ENCODE measurements at regions not wholly inside any gene's neighbourhood (a gene's known extent, or its start where the extent isn't known, plus 50 kb on each side); places are given as distances from the start of the nearest gene placed in this dataset.

- Histone ChIP-seq H3K4me1 (no peaks in the 10 kb centered on the region), H3K36me3 (no peaks in the 10 kb centered on the region), H3K9me3 (peaks cover 0 to 4% (median 0%) of the 10 kb centered on the region in 8 donors), H3K4me3 (no peak overlapping the region), H3K27me3 (replicated peaks in 1 of 7) (no peaks in the 10 kb centered on the region), H3K27ac (no peak overlapping the region)
- WGBS, 5 donors = 56 to 72% (median 62%) methylated on average over 5 of the region's 5 CpGs
- no peak for DNase-seq
- no peak for TF ChIP-seq CTCF (IDR thresholded peaks at IDR 0.05 in 8 of 11, conservative IDR thresholded peaks at IDR 0.05 in 3 of 11)
- no peak for TF ChIP-seq POLR2A (IDR thresholded peaks at IDR 0.05)
- no peak for TF ChIP-seq POLR2AphosphoS5 (IDR thresholded peaks at IDR 0.05)
- intact Hi-C loops (cut with DNase I; ENCODE audit: low total_unique reads) = no loop called here
Observed at GRCh38 chr4:126976850-126977632, 655.7 kb upstream of the INTU start.

GRCh38 chr4:126986005-126986404 is 646.8 kb upstream of the INTU start:
- H3K4me3 ChIP-seq = no peak overlapping the region
- H3K27ac ChIP-seq = no peak overlapping the region
- peaks cover 0 to 43% (median 24%) of the 10 kb centered on the region in 8 donors for H3K9me3 ChIP-seq
- no peaks in the 10 kb centered on the region for H3K4me1 ChIP-seq
- 75 to 84% (median 76%) methylated on average over 1 of the region's 1 CpG for WGBS, 5 donors
- H3K36me3 ChIP-seq = no peaks in the 10 kb centered on the region
- no peak for DNase-seq
- TF ChIP-seq POLR2AphosphoS5 (IDR thresholded peaks at IDR 0.05) (no peak), CTCF (IDR thresholded peaks at IDR 0.05 in 8 of 11, conservative IDR thresholded peaks at IDR 0.05 in 3 of 11) (no peak), POLR2A (IDR thresholded peaks at IDR 0.05) (no peak)
- intact Hi-C loops (cut with DNase I; ENCODE audit: low total_unique reads) = no loop called here
- H3K27me3 ChIP-seq (replicated peaks in 1 of 7) = no peaks in the 10 kb centered on the region

DNA sequence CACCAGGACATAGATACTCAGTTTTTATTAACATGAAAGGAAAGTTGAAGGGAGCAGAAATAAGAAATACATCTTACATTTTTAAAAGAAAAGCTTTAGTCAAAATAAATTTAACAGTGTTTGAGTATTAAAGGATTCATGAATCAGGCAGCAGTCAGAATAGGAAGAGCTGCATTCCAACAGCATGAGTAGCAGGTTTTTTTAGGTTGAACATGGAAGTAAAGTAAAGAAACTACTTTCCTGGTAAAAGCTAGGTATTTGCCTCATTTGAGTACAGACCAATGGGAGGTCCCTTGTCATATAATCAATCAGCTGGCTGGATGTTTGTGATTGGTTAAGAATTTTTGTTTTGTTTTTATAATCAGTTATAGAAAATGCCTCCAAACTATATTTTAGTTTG is 645.9 kb upstream of the INTU start:
- Histone ChIP-seq H3K27me3 (replicated peaks in 1 of 7) (no peaks in the 10 kb centered on the region), H3K4me1 (no peaks in the 10 kb centered on the region), H3K27ac (no peak overlapping the region), H3K4me3 (no peak overlapping the region), H3K9me3 (peaks cover 0 to 43% (median 24%) of the 10 kb centered on the region in 8 donors), H3K36me3 (no peaks in the 10 kb centered on the region)
- DNase-seq = no peak
- no peak for TF ChIP-seq CTCF (IDR thresholded peaks at IDR 0.05 in 8 of 11, conservative IDR thresholded peaks at IDR 0.05 in 3 of 11)
- no peak for TF ChIP-seq POLR2A (IDR thresholded peaks at IDR 0.05)
- TF ChIP-seq POLR2AphosphoS5 (IDR thresholded peaks at IDR 0.05) = no peak
- intact Hi-C loops (cut with DNase I; ENCODE audit: low total_unique reads) = no loop called here

DNA sequence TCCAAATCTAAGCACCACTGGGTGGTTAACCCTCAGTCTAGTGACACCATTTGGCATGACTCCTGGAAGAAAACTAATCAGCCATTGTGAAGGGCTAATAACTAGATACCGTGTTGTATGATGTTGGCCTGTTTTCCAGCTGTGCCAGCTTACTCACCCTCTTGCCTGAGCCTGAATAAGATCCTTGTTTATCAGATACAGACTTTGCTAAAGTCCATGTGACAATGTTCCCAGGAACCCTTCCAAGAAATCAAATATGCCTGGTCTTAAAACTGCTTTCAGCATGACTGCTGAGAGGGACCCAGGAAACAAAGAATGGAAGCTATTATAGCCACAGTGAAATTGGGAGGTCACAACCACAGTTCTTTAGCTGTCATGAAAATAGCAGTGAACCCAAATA is 640.8 kb upstream of the INTU start:
- Histone ChIP-seq H3K27ac (no peak overlapping the region), H3K36me3 (no peaks in the 10 kb centered on the region), H3K9me3 (peaks cover 0 to 21% (median 3%) of the 10 kb centered on the region in 8 donors), H3K4me3 (no peak overlapping the region), H3K27me3 (replicated peaks in 1 of 7) (no peaks in the 10 kb centered on the region), H3K4me1 (no peaks in the 10 kb centered on the region)
- WGBS, 5 donors = 80 to 91% (median 85%) methylated on average over 1 of the region's 1 CpG
- no peak for TF ChIP-seq POLR2A (IDR thresholded peaks at IDR 0.05)
- no peak for TF ChIP-seq POLR2AphosphoS5 (IDR thresholded peaks at IDR 0.05)
- TF ChIP-seq CTCF (IDR thresholded peaks at IDR 0.05 in 8 of 11, conservative IDR thresholded peaks at IDR 0.05 in 3 of 11) = no peak
- DNase-seq = no peak
- intact Hi-C loops (cut with DNase I; ENCODE audit: low total_unique reads) = no loop called here

All from spleen (tissue), 11 donors.